A549 (cell line): ENCODE measurements at regions not wholly inside any gene's neighbourhood (a gene's known extent, or its start where the extent isn't known, plus 50 kb on each side); places are given as distances from the start of the nearest gene placed in this dataset.

ENCODE experiments used
- ATAC-seq, 2 experiments: fragments of 200-7000 bp in 1 of 2; fragments of >200 bp in 1 of 2; cut with Nextera tagmentation in 1 of 2; cut with Tn5 transposase in 1 of 2; 3 replicates each; pipeline versions ENCODE4 v1.8.0 to v1.9.1; 2018 to 2020; ENCODE audit warnings: mild to moderate bottlenecking in 1 of 2, moderate library complexity in 1 of 2
- CTCF ChIA-PET: fragments of 300-600 bp; sonication (Branson Sonifier 250); formaldehyde crosslinking; extraction: SDS; loops from one replicate; lab custom pipeline; 2021; ENCODE audit warnings: antibody characterized with exemption, inconsistent platforms; lab: Yijun Ruan, JAX
- POLR2A ChIA-PET: fragments of 350-600 bp; formaldehyde crosslinking; extraction: SDS; loops from one replicate; lab custom pipeline; 2021; ENCODE audit warnings: antibody characterized with exemption, inconsistent platforms; lab: Yijun Ruan, JAX
- DNase-seq, 2 experiments: peaks; one replicate each; pipeline versions ENCODE4 v3.0.0 to v3.0.0-alpha.2; 2011 to 2016; ENCODE audit warnings: low read depth in 1 of 2, low spot score in 1 of 2
- FAIRE-seq: peaks from 2 replicates; lab custom pipeline; 2011; peaks lifted over from hg19 to GRCh38; lab: Jason Lieb, UNC
- H3K27ac ChIP-seq, 2 experiments: fragments of >200 bp; sonication (Bioruptor Twin); formaldehyde crosslinking; 3 replicates each; pipeline ENCODE4 v1.5.1; 2016 to 2017
- H3K4me1 ChIP-seq: fragments of >200 bp; sonication (Bioruptor Twin); formaldehyde crosslinking; 3 replicates; pipeline ENCODE4 v1.6.1; 2016
- H3K4me2 ChIP-seq: fragments of >200 bp; sonication (Bioruptor Twin); formaldehyde crosslinking; 3 replicates; pipeline ENCODE4 v1.6.1; 2016
- H3K4me3 ChIP-seq: fragments of >200 bp; sonication (Bioruptor Twin); formaldehyde crosslinking; 3 replicates; pipeline ENCODE4 v1.5.1; 2016
- H3K9me3 ChIP-seq: fragments of >200 bp; sonication (Bioruptor Twin); formaldehyde crosslinking; 3 replicates; pipeline ENCODE4 v1.6.1; 2016
- BHLHE40 ChIP-seq: IDR thresholded peaks from 2 replicates; pipeline ENCODE4 v1.6.1; 2012; ENCODE audit warnings: low read depth, low read length, inconsistent platforms
- CBX8 ChIP-seq: fragments of 200-600 bp; sonication (generic); IDR thresholded peaks from 2 replicates; pipeline ENCODE4 v1.6.1; 2016
- CHD4 ChIP-seq: fragments of 200-600 bp; sonication (generic); IDR thresholded peaks from 2 replicates; pipeline ENCODE4 v1.6.1; 2016; ENCODE audit warnings: antibody characterized with exemption, mild to moderate bottlenecking, borderline replicate concordance
- EP300 ChIP-seq, 2 experiments: fragments of >200 bp; sonication (Bioruptor Twin); formaldehyde crosslinking; IDR thresholded peaks; 2 replicates in 1 of 2; 3 replicates in 1 of 2; pipeline ENCODE4 v1.6.1; 2016 to 2017
- FOSB ChIP-seq: fragments of 250-450 bp; sonication (Bioruptor Pico); IDR thresholded peaks from 2 replicates; pipeline ENCODE4 v1.5.0; 2020; ENCODE audit warnings: mild to moderate bottlenecking, moderate library complexity
- HDAC2 ChIP-seq: fragments of 200-600 bp; sonication (generic); IDR thresholded peaks from 2 replicates; pipeline ENCODE4 v1.6.1; 2016
- HOXB13 ChIP-seq: fragments of 250-450 bp; sonication (Bioruptor Pico); IDR thresholded peaks from 2 replicates; pipeline ENCODE4 v1.5.0; 2020; ENCODE audit warnings: low read depth, mild to moderate bottlenecking, moderate library complexity
- KDM5A ChIP-seq: fragments of 200-600 bp; sonication (generic); IDR thresholded peaks from 2 replicates; pipeline ENCODE4 v1.6.1; 2016; ENCODE audit warnings: antibody characterized with exemption, mild to moderate bottlenecking
- MAZ ChIP-seq: fragments of 150-350 bp; IDR thresholded peaks from 2 replicates; pipeline ENCODE4 v1.6.1; 2014; ENCODE audit warnings: antibody characterized with exemption, low read depth, low read length, borderline replicate concordance
- POLR2A ChIP-seq: IDR thresholded peaks from 2 replicates; pipeline ENCODE4 v1.6.1; 2012; ENCODE audit warnings: mild to moderate bottlenecking, low read length
- POLR2AphosphoS2 ChIP-seq: conservative IDR thresholded peaks from 2 replicates; pipeline ENCODE4 v1.6.1; 2012; ENCODE audit warnings: low read length, improper control_type of control experiment, inconsistent platforms
- RAD21 ChIP-seq, 2 experiments: fragments of >200 bp in 1 of 2; sonication (Bioruptor Twin) in 1 of 2; formaldehyde crosslinking in 1 of 2; IDR thresholded peaks in 1 of 2; conservative IDR thresholded peaks in 1 of 2; 2 replicates in 1 of 2; 3 replicates in 1 of 2; pipeline ENCODE4 v1.6.1; 2012 to 2018; ENCODE audit warnings: inconsistent platforms in 1 of 2
- RARB ChIP-seq: fragments of 250-450 bp; sonication (Bioruptor Pico); IDR thresholded peaks from 2 replicates; pipeline ENCODE4 v1.8.0; 2021; ENCODE audit warnings: mild to moderate bottlenecking, moderate library complexity
- RCOR1 ChIP-seq: fragments of 150-350 bp; IDR thresholded peaks from 2 replicates; pipeline ENCODE4 v1.6.1; 2014; ENCODE audit warnings: antibody characterized with exemption, low read length, low read depth
- SREBF2 ChIP-seq: fragments of 450-650 bp; IDR thresholded peaks from 2 replicates; pipeline ENCODE4 v1.6.1; 2014; ENCODE audit warnings: mild to moderate bottlenecking, moderate library complexity
- TP53 ChIP-seq: fragments of 250-450 bp; sonication (Bioruptor Pico); IDR thresholded peaks from 2 replicates; pipeline ENCODE4 v1.5.0; 2021; ENCODE audit warnings: mild to moderate bottlenecking, moderate library complexity
- ZFP36 ChIP-seq: fragments of 450-650 bp; IDR thresholded peaks from 2 replicates; pipeline ENCODE4 v1.6.1; 2014; ENCODE audit warnings: borderline replicate concordance; ENCODE audit not compliant: partially characterized antibody
- WGBS: methylation state at CpG from one replicate; pipeline ENCODE4 v1.1.6; 2017; ENCODE audit errors: missing lambda C conversion rate; 5-methylcytosine and 5-hydroxymethylcytosine counted together
- TF ChIP-seq, protein P1 (sequence below): fragments of >200 bp; sonication (Bioruptor Twin); formaldehyde crosslinking; IDR thresholded peaks from 2 replicates; pipeline ENCODE4 v1.6.1; 2016
- TF ChIP-seq, protein P2 (sequence below): fragments of >200 bp; sonication (Bioruptor Twin); formaldehyde crosslinking; IDR thresholded peaks from 3 replicates; pipeline ENCODE4 v1.6.1; 2016
- TF ChIP-seq, protein P3 (sequence below): fragments of >200 bp; sonication (Bioruptor Twin); formaldehyde crosslinking; IDR thresholded peaks from 3 replicates; pipeline ENCODE4 v1.5.1; 2016
- TF ChIP-seq, protein P4 (sequence below): IDR thresholded peaks from 2 replicates; pipeline ENCODE4 v1.6.1; 2012
- TF ChIP-seq, protein P5 (sequence below): IDR thresholded peaks from 2 replicates; pipeline ENCODE4 v1.6.1; 2012

DNA sequence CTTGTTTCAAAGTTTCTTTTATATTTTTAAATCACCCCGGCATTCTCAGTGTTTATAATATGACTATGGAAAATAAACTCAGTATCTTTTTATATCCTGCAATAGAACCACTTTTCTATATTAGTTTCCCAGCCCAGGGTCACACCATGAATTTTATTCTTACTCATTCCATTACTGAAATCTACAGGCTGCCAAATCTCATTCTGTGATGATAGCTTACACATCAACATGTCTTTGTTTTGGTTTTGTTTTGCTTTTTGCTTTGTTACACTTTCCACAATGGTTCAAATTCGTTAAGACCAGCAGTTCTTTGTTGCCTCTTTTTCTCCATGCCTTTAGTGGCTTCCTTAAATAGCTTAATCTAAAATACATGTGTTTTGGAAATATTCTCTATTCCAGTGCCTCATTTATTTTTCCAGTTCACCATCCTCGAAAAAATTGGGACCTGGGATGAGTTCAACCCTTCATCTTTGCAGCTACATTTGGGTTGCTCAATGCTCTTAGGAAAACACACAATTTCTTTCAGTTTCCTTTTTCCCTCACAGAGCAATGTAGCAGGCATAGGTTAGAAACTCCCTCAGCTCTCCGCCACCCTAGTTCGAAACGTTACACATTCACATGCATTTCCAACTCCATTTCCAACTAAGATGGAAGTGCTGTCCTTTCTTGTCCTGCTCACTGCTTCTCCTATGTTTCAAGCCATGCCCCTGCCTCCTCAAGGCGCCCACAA lies 1146.3 kb downstream of the MAT2B start:
- 4% methylated on average over 7 of the region's 7 CpGs for WGBS
- no peak for ATAC-seq
- DNase-seq = no peak
- no peak for FAIRE-seq
- no peak overlapping the region for H3K27ac ChIP-seq
- TF ChIP-seq EP300 (IDR thresholded peaks at IDR 0.05) (no peak), FOSB (no peak), HDAC2 (no peak), CHD4 (no peak)
- TF ChIP-seq, protein P1, sequence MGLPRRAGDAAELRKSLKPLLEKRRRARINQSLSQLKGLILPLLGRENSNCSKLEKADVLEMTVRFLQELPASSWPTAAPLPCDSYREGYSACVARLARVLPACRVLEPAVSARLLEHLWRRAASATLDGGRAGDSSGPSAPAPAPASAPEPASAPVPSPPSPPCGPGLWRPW = no peak
- TF ChIP-seq, protein P2, sequence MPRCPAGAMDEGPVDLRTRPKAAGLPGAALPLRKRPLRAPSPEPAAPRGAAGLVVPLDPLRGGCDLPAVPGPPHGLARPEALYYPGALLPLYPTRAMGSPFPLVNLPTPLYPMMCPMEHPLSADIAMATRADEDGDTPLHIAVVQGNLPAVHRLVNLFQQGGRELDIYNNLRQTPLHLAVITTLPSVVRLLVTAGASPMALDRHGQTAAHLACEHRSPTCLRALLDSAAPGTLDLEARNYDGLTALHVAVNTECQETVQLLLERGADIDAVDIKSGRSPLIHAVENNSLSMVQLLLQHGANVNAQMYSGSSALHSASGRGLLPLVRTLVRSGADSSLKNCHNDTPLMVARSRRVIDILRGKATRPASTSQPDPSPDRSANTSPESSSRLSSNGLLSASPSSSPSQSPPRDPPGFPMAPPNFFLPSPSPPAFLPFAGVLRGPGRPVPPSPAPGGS = no peak
- TF ChIP-seq, all 56 proteins: peak for 0
- Histone ChIP-seq H3K4me1 (no peaks in the 10 kb centered on the region), H3K9me3 (no peaks in the 10 kb centered on the region), H3K4me3 (no peak overlapping the region), H3K4me2 (no peak overlapping the region)
- ChIA-PET POLR2A (no interaction called here), CTCF (no interaction called here)

DNA sequence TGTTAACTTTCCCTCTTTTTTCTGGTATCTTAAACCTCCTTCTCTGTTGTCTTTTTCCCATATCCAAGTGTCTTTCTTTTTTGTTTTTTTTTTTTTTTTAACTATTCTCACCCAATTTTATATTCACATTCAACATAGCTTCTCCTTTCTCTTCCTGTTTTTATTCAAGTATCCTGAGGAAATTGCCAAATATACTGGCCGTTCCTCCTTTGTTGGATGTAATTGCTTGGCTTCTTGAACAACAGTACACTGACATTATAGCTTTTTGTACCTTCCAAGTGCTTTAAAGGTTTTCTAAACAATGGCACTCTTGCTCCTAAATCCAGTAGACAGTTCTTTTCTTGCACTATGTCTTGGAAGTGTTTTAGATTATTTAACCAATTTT lies 1146.8 kb downstream of the MAT2B start:
- POLR2A ChIA-PET = no interaction called here

More for the DNA sequence above, 1146.8 kb downstream of the MAT2B start:
- WGBS = 0% methylated on average over 1 of the region's 1 CpG
- H3K4me1 ChIP-seq = no peaks in the 10 kb centered on the region
- H3K9me3 ChIP-seq = no peaks in the 10 kb centered on the region
- H3K4me2 ChIP-seq = no peak overlapping the region
- ATAC-seq (no peak), FAIRE-seq (no peak), DNase-seq (no peak)
- H3K27ac ChIP-seq = no peak overlapping the region
- CTCF ChIA-PET = no interaction called here
- no peak for TF ChIP-seq TP53
- TF ChIP-seq POLR2A = no peak
- TF ChIP-seq RARB (CRISPR knock-in tag) = no peak
- no peak for TF ChIP-seq RCOR1
- no peak for TF ChIP-seq RAD21 (conservative IDR thresholded peaks at IDR 0.05 in 1 of 2, IDR thresholded peaks at IDR 0.05 in 1 of 2)
- TF ChIP-seq, protein P3, sequence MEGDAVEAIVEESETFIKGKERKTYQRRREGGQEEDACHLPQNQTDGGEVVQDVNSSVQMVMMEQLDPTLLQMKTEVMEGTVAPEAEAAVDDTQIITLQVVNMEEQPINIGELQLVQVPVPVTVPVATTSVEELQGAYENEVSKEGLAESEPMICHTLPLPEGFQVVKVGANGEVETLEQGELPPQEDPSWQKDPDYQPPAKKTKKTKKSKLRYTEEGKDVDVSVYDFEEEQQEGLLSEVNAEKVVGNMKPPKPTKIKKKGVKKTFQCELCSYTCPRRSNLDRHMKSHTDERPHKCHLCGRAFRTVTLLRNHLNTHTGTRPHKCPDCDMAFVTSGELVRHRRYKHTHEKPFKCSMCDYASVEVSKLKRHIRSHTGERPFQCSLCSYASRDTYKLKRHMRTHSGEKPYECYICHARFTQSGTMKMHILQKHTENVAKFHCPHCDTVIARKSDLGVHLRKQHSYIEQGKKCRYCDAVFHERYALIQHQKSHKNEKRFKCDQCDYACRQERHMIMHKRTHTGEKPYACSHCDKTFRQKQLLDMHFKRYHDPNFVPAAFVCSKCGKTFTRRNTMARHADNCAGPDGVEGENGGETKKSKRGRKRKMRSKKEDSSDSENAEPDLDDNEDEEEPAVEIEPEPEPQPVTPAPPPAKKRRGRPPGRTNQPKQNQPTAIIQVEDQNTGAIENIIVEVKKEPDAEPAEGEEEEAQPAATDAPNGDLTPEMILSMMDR = no peak
- TF ChIP-seq SREBF2 = no peak
- TF ChIP-seq MAZ = no peak
- no peak for TF ChIP-seq KDM5A
- TF ChIP-seq, protein P4, sequence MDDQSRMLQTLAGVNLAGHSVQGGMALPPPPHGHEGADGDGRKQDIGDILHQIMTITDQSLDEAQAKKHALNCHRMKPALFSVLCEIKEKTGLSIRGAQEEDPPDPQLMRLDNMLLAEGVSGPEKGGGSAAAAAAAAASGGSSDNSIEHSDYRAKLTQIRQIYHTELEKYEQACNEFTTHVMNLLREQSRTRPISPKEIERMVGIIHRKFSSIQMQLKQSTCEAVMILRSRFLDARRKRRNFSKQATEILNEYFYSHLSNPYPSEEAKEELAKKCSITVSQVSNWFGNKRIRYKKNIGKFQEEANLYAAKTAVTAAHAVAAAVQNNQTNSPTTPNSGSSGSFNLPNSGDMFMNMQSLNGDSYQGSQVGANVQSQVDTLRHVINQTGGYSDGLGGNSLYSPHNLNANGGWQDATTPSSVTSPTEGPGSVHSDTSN = no peak
- TF ChIP-seq HOXB13 (CRISPR knock-in tag) = no peak
- no peak for TF ChIP-seq POLR2AphosphoS2
- TF ChIP-seq BHLHE40 = no peak
- no peak for TF ChIP-seq CBX8
- TF ChIP-seq, protein P5, sequence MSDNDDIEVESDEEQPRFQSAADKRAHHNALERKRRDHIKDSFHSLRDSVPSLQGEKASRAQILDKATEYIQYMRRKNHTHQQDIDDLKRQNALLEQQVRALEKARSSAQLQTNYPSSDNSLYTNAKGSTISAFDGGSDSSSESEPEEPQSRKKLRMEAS = no peak
- TF ChIP-seq FOSB = no peak
- TF ChIP-seq ZFP36 = no peak
- TF ChIP-seq CHD4 = no peak
- TF ChIP-seq HDAC2 = no peak
- no peak overlapping the region for H3K4me3 ChIP-seq
